H1 (cell line): ENCODE measurements at regions not wholly inside any gene's neighbourhood (a gene's known extent, or its start where the extent isn't known, plus 50 kb on each side); places are given as distances from the start of the nearest gene placed in this dataset.
"Not testable (repeated sequence)": the region's sequence is repeated elsewhere in the genome, so short reads cannot be mapped to it uniquely, and the experiment has no call there.

Experiments used
- CTCF ChIA-PET: fragments of 300-600 bp; sonication (Branson Sonifier 250); formaldehyde crosslinking; loops from one replicate; lab custom pipeline; 2021; ENCODE audit not compliant: partially characterized antibody; lab: Charles Lee
- POLR2A ChIA-PET: fragments of 300-600 bp; sonication (Branson Sonifier 250); formaldehyde crosslinking; loops from one replicate; lab custom pipeline; 2021; ENCODE audit warnings: inconsistent platforms; ENCODE audit not compliant: partially characterized antibody; lab: Charles Lee
- DNase-seq, 2 experiments: peaks; one replicate each; pipeline versions ENCODE4 v3.0.0 to v3.0.0-alpha.2; 2010 to 2022; ENCODE audit warnings: low spot score in 2 of 2, low read depth in 1 of 2, mixed read lengths in 1 of 2
- FAIRE-seq: peaks from 2 replicates; lab custom pipeline; 2011; peaks lifted over from hg19 to GRCh38; lab: Jason Lieb, UNC
- H2AFZ ChIP-seq: 2 replicates; pipeline ENCODE4 v1.8.1; 2012; ENCODE audit warnings: low read length, inconsistent platforms
- H2AK5ac ChIP-seq: 2 replicates; pipeline ENCODE4 v1.6.1; 2013; ENCODE audit warnings: low read depth, low read length
- H2BK120ac ChIP-seq: replicated peaks from 2 replicates; pipeline ENCODE3; 2013; ENCODE audit warnings: low read depth, low read length, inconsistent platforms
- H2BK12ac ChIP-seq: 2 replicates; pipeline ENCODE4 v1.6.1; 2013; ENCODE audit warnings: low read depth, low read length
- H2BK15ac ChIP-seq: 2 replicates; pipeline ENCODE4 v1.6.1; 2013; ENCODE audit warnings: low read length
- H2BK20ac ChIP-seq: 2 replicates; pipeline ENCODE4 v1.6.1; 2013; ENCODE audit warnings: low read length
- H2BK5ac ChIP-seq: 2 replicates; pipeline ENCODE4 v1.6.1; 2013; ENCODE audit warnings: low read depth, low read length
- H3K14ac ChIP-seq: 2 replicates; pipeline ENCODE4 v1.6.1; 2013; ENCODE audit warnings: inconsistent platforms; ENCODE audit not compliant: insufficient read length
- H3K18ac ChIP-seq: 2 replicates; pipeline ENCODE4 v1.6.1; 2013; ENCODE audit warnings: low read length; ENCODE audit errors: extremely low read depth
- H3K23ac ChIP-seq: 2 replicates; pipeline ENCODE4 v1.6.1; 2013; ENCODE audit warnings: inconsistent platforms; ENCODE audit not compliant: insufficient read length
- H3K23me2 ChIP-seq: 2 replicates; pipeline ENCODE4 v1.6.1; 2013; ENCODE audit warnings: low read depth, low read length
- H3K27ac ChIP-seq: 2 replicates; pipeline ENCODE4 v1.6.1; 2011; ENCODE audit warnings: low read depth, low read length, inconsistent platforms
- H3K27me3 ChIP-seq, 4 experiments: replicated peaks in 1 of 4; 1 replicate in 1 of 4; 2 replicates in 3 of 4; pipeline versions ENCODE4 v1.6.1 to v1.8.1; 2011 to 2013; ENCODE audit warnings: low read length in 3 of 4, mild to moderate bottlenecking in 3 of 4, inconsistent platforms in 2 of 4, mixed read lengths in 2 of 4, moderate library complexity in 1 of 4; ENCODE audit not compliant: control insufficient read depth in 3 of 4, insufficient read depth in 3 of 4; ENCODE audit errors: extremely low read depth in 1 of 4
- H3K36me3 ChIP-seq, 4 experiments: 2 replicates each; pipeline versions ENCODE4 v1.6.1 to v1.8.1; 2011 to 2013; ENCODE audit warnings: mild to moderate bottlenecking in 4 of 4, low read length in 3 of 4, moderate library complexity in 2 of 4, control low read depth in 1 of 4, inconsistent platforms in 1 of 4; ENCODE audit not compliant: insufficient read depth in 4 of 4, control insufficient read depth in 2 of 4
- H3K4ac ChIP-seq: replicated peaks from 2 replicates; pipeline ENCODE3; 2013; ENCODE audit warnings: low read length, low read depth, mixed read lengths, inconsistent platforms; ENCODE audit not compliant: insufficient read length
- H3K4me1 ChIP-seq, 4 experiments: replicated peaks in 1 of 4; 1 replicate in 1 of 4; 2 replicates in 3 of 4; pipeline versions ENCODE4 v1.6.1 to v1.8.1; 2011 to 2013; ENCODE audit warnings: low read length in 3 of 4, inconsistent platforms in 2 of 4, mixed read lengths in 1 of 4; ENCODE audit not compliant: insufficient read depth in 4 of 4, control insufficient read depth in 3 of 4
- H3K4me2 ChIP-seq, 2 experiments: 2 replicates each; pipeline versions ENCODE4 v1.6.1 to v1.8.1; 2011 to 2013; ENCODE audit warnings: low read depth in 2 of 2, low read length in 2 of 2, control low read depth in 1 of 2, inconsistent platforms in 1 of 2, mild to moderate bottlenecking in 1 of 2; ENCODE audit not compliant: insufficient read depth in 1 of 2
- H3K4me3 ChIP-seq, 4 experiments: fragments of 200-600, 300-600 bp in 1 of 4; sonication (generic), shearing (Covaris generic), sonication (Bioruptor Twin) in 1 of 4; 2 replicates each; pipeline versions ENCODE4 v1.5.1 to v1.8.1; 2011 to 2016; ENCODE audit warnings: low read length in 4 of 4, low read depth in 3 of 4, control low read depth in 2 of 4, inconsistent platforms in 2 of 4, mild to moderate bottlenecking in 2 of 4, mixed read lengths in 1 of 4, moderate library complexity in 1 of 4; ENCODE audit not compliant: insufficient read depth in 2 of 4; ENCODE audit errors: extremely low read depth in 1 of 4
- H3K56ac ChIP-seq: replicated peaks from 2 replicates; pipeline ENCODE3; 2013; ENCODE audit warnings: low read depth, mild to moderate bottlenecking, mixed read lengths, low read length, inconsistent platforms; ENCODE audit not compliant: insufficient read length
- H3K79me1 ChIP-seq: 2 replicates; pipeline ENCODE4 v1.6.1; 2013; ENCODE audit warnings: low read depth, low read length, control low read depth
- H3K79me2 ChIP-seq, 2 experiments: 2 replicates each; pipeline versions ENCODE4 v1.6.1 to v1.8.1; 2012 to 2013; ENCODE audit warnings: low read length in 2 of 2, mild to moderate bottlenecking in 2 of 2, inconsistent platforms in 1 of 2; ENCODE audit not compliant: insufficient read depth in 2 of 2, control insufficient read depth in 1 of 2
- H3K9ac ChIP-seq, 4 experiments: replicated peaks in 1 of 4; 1 replicate in 1 of 4; 2 replicates in 3 of 4; pipeline versions ENCODE4 v1.6.1 to v1.8.1; 2011 to 2013; ENCODE audit warnings: low read depth in 3 of 4, low read length in 3 of 4, control low read depth in 2 of 4, mild to moderate bottlenecking in 2 of 4, moderate library complexity in 2 of 4, inconsistent platforms in 1 of 4; ENCODE audit errors: extremely low read depth in 1 of 4
- H3K9me3 ChIP-seq, 2 experiments: 2 replicates each; pipeline versions ENCODE4 v1.6.1 to v1.8.1; 2012 to 2013; ENCODE audit warnings: mild to moderate bottlenecking in 2 of 2, moderate library complexity in 2 of 2, control low read depth in 1 of 2, inconsistent platforms in 1 of 2, low read depth in 1 of 2, low read length in 1 of 2, mixed read lengths in 1 of 2; ENCODE audit not compliant: insufficient read depth in 2 of 2
- H4K20me1 ChIP-seq, 2 experiments: replicated peaks in 1 of 2; 2 replicates each; pipeline versions ENCODE3 to v1.8.1; 2011 to 2013; ENCODE audit warnings: inconsistent platforms in 2 of 2, low read length in 2 of 2, mild to moderate bottlenecking in 1 of 2; ENCODE audit not compliant: insufficient read depth in 2 of 2, control insufficient read depth in 1 of 2
- H4K5ac ChIP-seq: 2 replicates; pipeline ENCODE4 v1.6.1; 2013; ENCODE audit warnings: low read length, low read depth, mixed read lengths, inconsistent platforms; ENCODE audit not compliant: insufficient read length
- H4K8ac ChIP-seq: 2 replicates; pipeline ENCODE4 v1.8.0; 2013; ENCODE audit warnings: mild to moderate bottlenecking, moderate library complexity, low read length, inconsistent platforms; ENCODE audit not compliant: insufficient read depth; ENCODE audit errors: extremely low read depth
- H4K91ac ChIP-seq: replicated peaks from 2 replicates; pipeline ENCODE3; 2013; ENCODE audit warnings: low read length, mixed read lengths, inconsistent platforms; ENCODE audit not compliant: insufficient read length
- GABPA ChIP-seq: IDR thresholded peaks from 2 replicates; pipeline ENCODE4 v1.6.1; 2011; ENCODE audit warnings: mild to moderate bottlenecking, low read length, moderate library complexity, borderline replicate concordance; ENCODE audit not compliant: insufficient read depth
- HDAC2 ChIP-seq, 2 experiments: fragments of 300-600 bp in 1 of 2; sonication (generic) in 1 of 2; IDR thresholded peaks; 2 replicates each; pipeline ENCODE4 v1.6.1; 2011 to 2012; ENCODE audit warnings: low read depth in 2 of 2, low read length in 2 of 2, mild to moderate bottlenecking in 2 of 2, moderate library complexity in 2 of 2, borderline replicate concordance in 1 of 2, inconsistent platforms in 1 of 2
- PHF8 ChIP-seq: fragments of 200-600 bp; sonication (generic); conservative IDR thresholded peaks from 2 replicates; pipeline ENCODE4 v1.7.1; 2012; ENCODE audit warnings: low read depth, mild to moderate bottlenecking, inconsistent platforms, low read length, moderate library complexity
- RXRA ChIP-seq: IDR thresholded peaks from 2 replicates; pipeline ENCODE4 v1.6.1; 2011; ENCODE audit warnings: low read depth, mild to moderate bottlenecking, low read length, moderate library complexity; ENCODE audit not compliant: insufficient read depth
- WGBS, 2 experiments: shearing (Covaris generic) in 1 of 2; methylation state at CpG; one replicate each; pipeline versions ENCODE4 v1.1.6 to v1.1.7; 2013 to 2015; ENCODE audit warnings: low lambda C conversion rate in 2 of 2, mixed read lengths in 2 of 2, inconsistent platforms in 1 of 2, low coverage in 1 of 2, missing lambda C conversion rate in 1 of 2; ENCODE audit not compliant: insufficient replicate concordance in 2 of 2, insufficient coverage in 1 of 2, insufficient read length in 1 of 2; ENCODE audit errors: extremely low coverage in 1 of 2, missing lambda C conversion rate in 1 of 2; 5-methylcytosine and 5-hydroxymethylcytosine counted together

DNA sequence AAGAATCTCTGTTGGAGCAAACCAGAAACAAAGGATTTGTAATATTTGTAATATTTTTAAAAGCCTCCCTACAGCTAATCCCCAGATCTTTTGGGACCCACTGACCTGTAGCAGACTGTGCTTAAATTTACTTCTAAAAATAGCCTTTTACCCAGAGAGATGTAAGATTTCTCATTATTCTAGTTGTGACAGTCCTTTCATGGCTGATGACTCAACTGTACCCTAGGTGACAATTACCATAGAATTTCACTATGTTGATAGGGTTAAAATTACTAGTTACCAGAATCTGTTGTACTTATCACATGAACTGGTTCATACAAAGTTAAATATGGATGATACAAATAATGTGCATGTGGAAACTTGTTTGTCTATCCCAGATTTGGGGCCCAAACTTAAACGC, 543.9 kb upstream of the SEMA6A start (continued):
- no peak for TF ChIP-seq HDAC2 (IDR thresholded peaks at IDR 0.05; ENCODE audit: borderline replicate concordance in 1 of 2, low read depth in 2 of 2, low read length in 2 of 2)
- no peak for TF ChIP-seq PHF8
- TF ChIP-seq RXRA, result no peak
- no peak for TF ChIP-seq GABPA

DNA sequence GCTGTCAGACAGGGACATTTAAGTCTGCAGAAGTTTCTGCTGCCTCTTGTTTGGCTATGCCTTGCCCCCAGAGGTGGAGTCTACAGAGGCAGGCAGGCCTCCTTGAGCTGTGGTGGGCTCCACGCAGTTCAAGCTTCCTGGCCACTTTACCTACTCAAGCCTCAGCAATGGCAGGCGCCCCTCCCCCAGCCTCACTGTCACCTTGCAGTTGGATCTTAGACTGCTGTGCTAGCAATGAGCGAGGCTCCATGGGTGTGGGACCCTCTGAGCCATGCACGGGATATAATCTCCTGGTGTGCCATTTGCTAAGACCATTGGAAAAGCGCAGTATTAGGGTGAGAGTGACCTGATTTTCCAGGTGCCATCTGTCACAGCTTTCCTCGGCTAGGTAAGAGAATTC, 542.7 kb upstream of the SEMA6A start:
- H3K27me3 ChIP-seq, H3K9me3 ChIP-seq, H4K5ac ChIP-seq, H3K79me1 ChIP-seq, H3K23ac ChIP-seq, H2AK5ac ChIP-seq, H2BK5ac ChIP-seq, H2AFZ ChIP-seq, H3K36me3 ChIP-seq, H3K14ac ChIP-seq, H3K4me1 ChIP-seq, POLR2A ChIA-PET, H2BK15ac ChIP-seq, H3K18ac ChIP-seq, H2BK120ac ChIP-seq, H3K27ac ChIP-seq, H3K4ac ChIP-seq, H3K56ac ChIP-seq, H3K23me2 ChIP-seq, H2BK20ac ChIP-seq, H4K8ac ChIP-seq, H4K20me1 ChIP-seq, H4K91ac ChIP-seq, DNase-seq, CTCF ChIA-PET, H3K79me2 ChIP-seq, H3K4me2 ChIP-seq, H3K9ac ChIP-seq, FAIRE-seq, H3K4me3 ChIP-seq, H2BK12ac ChIP-seq: not testable (repeated sequence)
- 75% methylated on average over 6 of the region's 6 CpGs; no CpG with 5 or more reads in 1 of the 2 experiments for WGBS, 2 experiments
